Natural killer cell (primary cell): ENCODE measurements at regions not wholly inside any gene's neighbourhood (a gene's known extent, or its start where the extent isn't known, plus 50 kb on each side); places are given as distances from the start of the nearest gene placed in this dataset.

Experiments used
- ATAC-seq, 3 donors: fragments of 150-1000 bp in 2 of 3; fragments of 200-7000 bp in 1 of 3; cut with Tn5 transposase; 1 replicate in 1 of 3; 2 replicates in 2 of 3; pipeline ENCODE4 v1.10.0; 2021; ENCODE audit warnings: mild to moderate bottlenecking in 2 of 3, moderate library complexity in 2 of 3
- DNase-seq, 2 donors: peaks; one replicate each; pipeline versions ENCODE4 v3.0.0 to v3.0.0-alpha.2; 2013 to 2021; ENCODE audit warnings: mixed read lengths in 1 of 2
- H3K27ac ChIP-seq: one replicate; pipeline ENCODE4 v1.5.1; 2013; ENCODE audit warnings: mild to moderate bottlenecking, low read length
- H3K27me3 ChIP-seq: one replicate; pipeline ENCODE4 v1.6.1; 2013; ENCODE audit warnings: low read length; ENCODE audit not compliant: control insufficient read depth, insufficient read depth
- H3K36me3 ChIP-seq: one replicate; pipeline ENCODE4 v1.6.1; 2013; ENCODE audit warnings: low read length; ENCODE audit not compliant: control insufficient read depth, insufficient read depth
- H3K4me1 ChIP-seq: one replicate; pipeline ENCODE4 v1.6.1; 2013; ENCODE audit warnings: low read length; ENCODE audit not compliant: control insufficient read depth, insufficient read depth
- H3K4me3 ChIP-seq: one replicate; pipeline ENCODE4 v1.5.1; 2013; ENCODE audit warnings: low read length
- H3K9me3 ChIP-seq: one replicate; pipeline ENCODE4 v1.6.1; 2013; ENCODE audit warnings: low read length; ENCODE audit not compliant: control insufficient read depth, insufficient read depth
- H3K27ac Mint-ChIP-seq, 2 donors: one replicate each; pipeline ENCODE4 v1.8.0; 2022; ENCODE audit warnings: mild to moderate bottlenecking in 2 of 2, mixed read lengths in 2 of 2, moderate library complexity in 1 of 2
- H3K27me3 Mint-ChIP-seq, 2 donors: one replicate each; pipeline ENCODE4 v1.8.0; 2022; ENCODE audit warnings: low read depth in 2 of 2, mixed read lengths in 2 of 2
- H3K36me3 Mint-ChIP-seq: one replicate; pipeline ENCODE4 v1.8.0; 2022; ENCODE audit warnings: mixed read lengths
- H3K4me1 Mint-ChIP-seq, 2 donors: one replicate each; pipeline ENCODE4 v1.8.0; 2022; ENCODE audit warnings: mixed read lengths in 2 of 2
- H3K4me3 Mint-ChIP-seq: one replicate; pipeline ENCODE4 v1.8.0; 2022; ENCODE audit warnings: mild to moderate bottlenecking, moderate library complexity, mixed read lengths
- H3K9me3 Mint-ChIP-seq, 2 donors: one replicate each; pipeline ENCODE4 v1.8.0; 2022; ENCODE audit warnings: mixed read lengths in 2 of 2
- CTCF ChIP-seq: fragments of 200-600 bp; IDR thresholded peaks from one replicate; pipeline ENCODE4 v1.8.0; 2022; ENCODE audit warnings: antibody characterized with exemption
- WGBS: methylation state at CpG from one replicate; pipeline ENCODE4 v1.1.7; 2013; ENCODE audit warnings: missing lambda C conversion rate; ENCODE audit not compliant: insufficient coverage; 5-methylcytosine and 5-hydroxymethylcytosine counted together
- intact Hi-C: fragments of 100-400 bp; cut with micrococcal nuclease; formaldehyde crosslinking; loops from one replicate; pipeline ENCODE4 v1.14.2; 2022

DNA sequence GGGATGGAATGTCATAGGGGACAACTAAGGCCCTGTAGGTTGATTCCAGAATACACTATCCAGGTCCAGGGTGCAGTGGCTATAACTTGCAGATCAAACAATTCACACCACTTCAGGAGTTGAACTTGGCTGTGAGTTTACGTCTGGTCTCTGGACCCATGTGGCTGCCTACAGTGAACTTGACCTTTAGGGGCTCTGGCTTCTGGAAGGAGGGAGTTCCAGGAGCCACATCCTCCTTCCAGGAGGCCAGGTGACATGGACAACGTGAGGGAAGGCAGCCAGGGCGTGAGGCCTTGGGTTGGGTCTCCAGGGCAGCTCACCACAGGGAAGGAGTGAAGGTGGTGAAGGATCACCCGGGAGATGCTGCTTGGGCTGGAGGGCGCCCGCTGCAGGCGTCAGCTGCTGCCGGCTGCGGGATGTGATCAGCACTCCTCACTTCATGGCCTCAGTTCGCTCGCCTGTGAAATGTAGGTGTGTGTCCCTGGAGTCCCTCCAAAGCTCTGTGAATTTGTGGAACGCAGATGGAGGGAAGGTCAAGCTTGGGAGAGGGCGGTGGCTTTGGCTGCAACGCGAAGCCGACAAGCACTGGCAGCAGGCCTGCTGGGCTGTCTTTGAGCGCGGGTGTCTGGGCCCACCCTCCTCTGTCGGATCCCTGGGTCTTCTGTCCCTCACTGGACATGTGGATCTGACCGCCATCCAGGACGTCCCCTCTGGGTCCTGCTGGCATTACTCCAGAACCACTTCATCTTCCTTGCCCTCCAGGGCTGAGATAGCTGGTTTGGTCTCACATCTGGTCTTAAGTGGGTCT, 146.5 kb downstream of the GLI2 start:
- no peak overlapping the region for H3K4me3 Mint-ChIP-seq
- H3K9me3 ChIP-seq: no peaks in the 10 kb centered on the region
- H3K4me1 ChIP-seq: no peaks in the 10 kb centered on the region
- no peaks in the 10 kb centered on the region for H3K36me3 Mint-ChIP-seq
- TF ChIP-seq CTCF: no peak
- H3K4me3 ChIP-seq: no peak overlapping the region
- H3K27ac ChIP-seq: no peak overlapping the region
- H3K27me3 ChIP-seq: no peaks in the 10 kb centered on the region
- H3K27me3 Mint-ChIP-seq: peaks cover 2 to 9% of the 10 kb centered on the region in 2 donors
- intact Hi-C loops: no loop called here
- H3K9me3 Mint-ChIP-seq: no peaks in the 10 kb centered on the region
- no peaks in the 10 kb centered on the region for H3K36me3 ChIP-seq
- H3K27ac Mint-ChIP-seq: no peak overlapping the region
- no peaks in the 10 kb centered on the region for H3K4me1 Mint-ChIP-seq
- ATAC-seq (no peak), DNase-seq (no peak)
- WGBS: 88% methylated on average over 21 of the region's 21 CpGs

DNA sequence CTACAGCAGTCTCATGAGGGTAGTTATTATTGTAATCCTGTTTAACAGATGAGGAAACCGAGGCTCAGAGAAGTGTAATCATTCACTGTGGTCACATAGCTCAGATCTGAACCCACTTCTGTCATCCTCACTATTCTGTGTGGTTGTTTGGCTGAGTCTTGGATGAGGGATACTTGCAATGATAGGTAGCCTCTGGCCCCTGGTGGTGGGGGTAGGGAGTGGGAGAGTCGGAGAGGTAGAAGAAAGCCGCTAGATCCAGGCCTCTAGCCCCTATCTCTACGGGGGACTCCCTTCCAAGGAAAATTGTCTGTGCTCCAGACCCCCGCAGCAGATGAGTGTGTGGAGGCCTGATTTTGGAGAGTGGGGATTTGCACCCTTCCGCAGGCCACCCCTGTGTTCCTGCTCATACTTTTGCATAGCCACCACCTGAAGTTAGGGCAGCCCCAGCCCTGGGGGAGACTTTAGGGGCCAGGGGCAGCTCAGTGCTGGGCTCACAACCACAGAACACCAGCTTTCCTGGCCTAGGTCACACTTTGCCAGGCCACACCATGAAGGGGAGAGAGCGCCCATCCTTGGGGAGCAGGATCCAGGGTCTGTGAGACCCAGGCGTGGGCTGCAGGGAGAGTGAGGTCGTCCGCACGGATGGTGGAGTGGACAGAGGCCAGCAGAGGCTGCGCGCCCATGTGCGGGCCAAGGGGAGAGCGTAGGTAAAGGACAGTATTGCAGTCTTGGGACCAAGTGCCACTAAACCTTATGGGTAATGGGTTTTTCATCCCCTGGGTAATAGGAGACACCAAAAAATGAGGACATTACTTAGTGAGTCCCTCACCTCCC, 148.2 kb downstream of the GLI2 start:
- Mint-ChIP-seq H3K36me3 (no peaks in the 10 kb centered on the region), H3K9me3 (no peaks in the 10 kb centered on the region), H3K27ac (no peak overlapping the region), H3K4me3 (no peak overlapping the region), H3K27me3 (peaks cover 2 to 9% of the 10 kb centered on the region in 2 donors), H3K4me1 (no peaks in the 10 kb centered on the region)
- WGBS: 88% methylated on average over 15 of the region's 15 CpGs
- DNase-seq: no peak
- Histone ChIP-seq H3K4me3 (no peak overlapping the region), H3K9me3 (no peaks in the 10 kb centered on the region), H3K4me1 (no peaks in the 10 kb centered on the region), H3K27ac (no peak overlapping the region), H3K27me3 (no peaks in the 10 kb centered on the region), H3K36me3 (no peaks in the 10 kb centered on the region)
- intact Hi-C loops: no loop called here
- no peak for TF ChIP-seq CTCF
- no peak for ATAC-seq

GRCh38 chr2:120884472-120885290, 149.0 kb downstream of the GLI2 start:
- no peak overlapping the region for H3K27ac ChIP-seq
- no peak for TF ChIP-seq CTCF
- no peak for DNase-seq
- no peaks in the 10 kb centered on the region for H3K4me1 Mint-ChIP-seq
- H3K36me3 ChIP-seq: no peaks in the 10 kb centered on the region
- H3K4me3 ChIP-seq: no peak overlapping the region
- H3K27me3 Mint-ChIP-seq: peaks cover 2 to 9% of the 10 kb centered on the region in 2 donors
- WGBS: 92% methylated on average over 16 of the region's 16 CpGs
- intact Hi-C loops: no loop called here
- no peak overlapping the region for H3K27ac Mint-ChIP-seq
- no peaks in the 10 kb centered on the region for H3K9me3 Mint-ChIP-seq
- H3K4me3 Mint-ChIP-seq: no peak overlapping the region
- no peak for ATAC-seq
- no peaks in the 10 kb centered on the region for H3K27me3 ChIP-seq
- no peaks in the 10 kb centered on the region for H3K4me1 ChIP-seq
- no peaks in the 10 kb centered on the region for H3K36me3 Mint-ChIP-seq
- no peaks in the 10 kb centered on the region for H3K9me3 ChIP-seq
